ENCODE measurements at regions not wholly inside any gene's neighbourhood (a gene's known extent, or its start where the extent isn't known, plus 50 kb on each side); places are given as distances from the start of the nearest gene placed in this dataset.

DNA sequence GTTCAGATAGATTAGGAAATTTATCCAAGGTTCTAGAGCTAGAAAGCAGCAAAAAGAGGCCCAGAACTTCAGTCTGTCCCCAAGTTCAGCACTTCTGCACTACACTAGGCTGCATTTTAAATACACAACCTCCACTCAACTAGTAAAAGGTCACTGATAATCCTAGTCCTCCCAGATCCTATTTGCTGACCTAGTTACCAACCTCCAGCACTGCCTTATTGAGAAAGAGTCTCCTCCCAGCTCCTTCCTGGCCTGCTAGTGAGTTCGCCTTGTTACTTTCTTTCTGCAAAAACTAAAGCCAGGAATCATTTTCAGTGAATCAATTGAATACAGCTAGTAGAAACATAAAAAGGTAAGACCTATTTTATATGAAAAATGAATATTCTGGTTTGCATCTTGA lies 84.1 kb upstream of the ZNF800 start:
- no peak for TF ChIP-seq POLR2A (IDR thresholded peaks at IDR 0.05; ENCODE audit: low read length)
- TF ChIP-seq, protein P1, sequence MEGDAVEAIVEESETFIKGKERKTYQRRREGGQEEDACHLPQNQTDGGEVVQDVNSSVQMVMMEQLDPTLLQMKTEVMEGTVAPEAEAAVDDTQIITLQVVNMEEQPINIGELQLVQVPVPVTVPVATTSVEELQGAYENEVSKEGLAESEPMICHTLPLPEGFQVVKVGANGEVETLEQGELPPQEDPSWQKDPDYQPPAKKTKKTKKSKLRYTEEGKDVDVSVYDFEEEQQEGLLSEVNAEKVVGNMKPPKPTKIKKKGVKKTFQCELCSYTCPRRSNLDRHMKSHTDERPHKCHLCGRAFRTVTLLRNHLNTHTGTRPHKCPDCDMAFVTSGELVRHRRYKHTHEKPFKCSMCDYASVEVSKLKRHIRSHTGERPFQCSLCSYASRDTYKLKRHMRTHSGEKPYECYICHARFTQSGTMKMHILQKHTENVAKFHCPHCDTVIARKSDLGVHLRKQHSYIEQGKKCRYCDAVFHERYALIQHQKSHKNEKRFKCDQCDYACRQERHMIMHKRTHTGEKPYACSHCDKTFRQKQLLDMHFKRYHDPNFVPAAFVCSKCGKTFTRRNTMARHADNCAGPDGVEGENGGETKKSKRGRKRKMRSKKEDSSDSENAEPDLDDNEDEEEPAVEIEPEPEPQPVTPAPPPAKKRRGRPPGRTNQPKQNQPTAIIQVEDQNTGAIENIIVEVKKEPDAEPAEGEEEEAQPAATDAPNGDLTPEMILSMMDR (IDR thresholded peaks at IDR 0.05) = no peak
- TF ChIP-seq, protein P2, sequence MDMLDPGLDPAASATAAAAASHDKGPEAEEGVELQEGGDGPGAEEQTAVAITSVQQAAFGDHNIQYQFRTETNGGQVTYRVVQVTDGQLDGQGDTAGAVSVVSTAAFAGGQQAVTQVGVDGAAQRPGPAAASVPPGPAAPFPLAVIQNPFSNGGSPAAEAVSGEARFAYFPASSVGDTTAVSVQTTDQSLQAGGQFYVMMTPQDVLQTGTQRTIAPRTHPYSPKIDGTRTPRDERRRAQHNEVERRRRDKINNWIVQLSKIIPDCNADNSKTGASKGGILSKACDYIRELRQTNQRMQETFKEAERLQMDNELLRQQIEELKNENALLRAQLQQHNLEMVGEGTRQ (IDR thresholded peaks at IDR 0.05) = no peak
- no peak for TF ChIP-seq ESRRA (IDR thresholded peaks at IDR 0.05; ENCODE audit: borderline replicate concordance, low read length)
- no peak for TF ChIP-seq JUN (IDR thresholded peaks at IDR 0.05)
- no peak for TF ChIP-seq SMC3 (IDR thresholded peaks at IDR 0.05)

Data from A549 (cell line).